Karpas-422 (cell line): ENCODE measurements at regions not wholly inside any gene's neighbourhood (a gene's known extent, or its start where the extent isn't known, plus 50 kb on each side); places are given as distances from the start of the nearest gene placed in this dataset.

Source experiments
- DNase-seq: peaks from one replicate; pipeline ENCODE4 v3.0.0-alpha.2; 2015
- H2AFZ ChIP-seq: fragments of 200-600 bp; sonication (generic); 2 replicates; pipeline ENCODE4 v1.6.1; 2014; ENCODE audit warnings: antibody characterized with exemption, low read length, mixed read lengths
- H3K27ac ChIP-seq: fragments of 200-600 bp; sonication (generic); 2 replicates; pipeline ENCODE4 v1.5.1; 2014; ENCODE audit warnings: mild to moderate bottlenecking, low read length, moderate library complexity
- H3K27me3 ChIP-seq: fragments of 200-600 bp; sonication (generic); 2 replicates; pipeline ENCODE4 v1.6.1; 2014; ENCODE audit warnings: low read length, mixed read lengths
- H3K36me3 ChIP-seq: fragments of 200-600 bp; sonication (generic); 2 replicates; pipeline ENCODE4 v1.6.1; 2014; ENCODE audit warnings: low read length, mixed read lengths; ENCODE audit not compliant: insufficient read depth
- H3K4me1 ChIP-seq: fragments of 200-600 bp; sonication (generic); 2 replicates; pipeline ENCODE4 v1.6.1; 2014; ENCODE audit warnings: mild to moderate bottlenecking, low read length, mixed read lengths
- H3K4me2 ChIP-seq: fragments of 200-600 bp; sonication (generic); 2 replicates; pipeline ENCODE4 v1.6.1; 2014; ENCODE audit warnings: low read length, low read depth, mild to moderate bottlenecking; ENCODE audit not compliant: poor library complexity, severe bottlenecking
- H3K4me3 ChIP-seq: fragments of 200-600 bp; sonication (generic); 2 replicates; pipeline ENCODE4 v1.5.1; 2014; ENCODE audit warnings: mild to moderate bottlenecking, antibody characterized with exemption, low read length, mixed read lengths
- H3K79me2 ChIP-seq: fragments of 200-600 bp; sonication (generic); 2 replicates; pipeline ENCODE4 v1.6.1; 2014; ENCODE audit warnings: mild to moderate bottlenecking, low read length, mixed read lengths
- H3K9ac ChIP-seq: fragments of 200-600 bp; sonication (generic); 2 replicates; pipeline ENCODE4 v1.6.0; 2014; ENCODE audit warnings: low read length
- H3K9me2 ChIP-seq: fragments of 200-600 bp; sonication (generic), shearing (Covaris generic); replicated peaks from 2 replicates; pipeline ENCODE4 v1.6.0; 2014; ENCODE audit warnings: mild to moderate bottlenecking, low read length, moderate library complexity; ENCODE audit not compliant: insufficient read depth
- H3K9me3 ChIP-seq: fragments of 300-700, 200-600 bp; sonication (generic); 2 replicates; pipeline ENCODE4 v1.6.1; 2014; ENCODE audit warnings: low read length, mixed read lengths
- H4K20me1 ChIP-seq: fragments of 200-600 bp; sonication (generic); 2 replicates; pipeline ENCODE4 v1.6.1; 2014; ENCODE audit warnings: mild to moderate bottlenecking, antibody characterized with exemption, low read length, low read depth; ENCODE audit not compliant: insufficient read depth

DNA sequence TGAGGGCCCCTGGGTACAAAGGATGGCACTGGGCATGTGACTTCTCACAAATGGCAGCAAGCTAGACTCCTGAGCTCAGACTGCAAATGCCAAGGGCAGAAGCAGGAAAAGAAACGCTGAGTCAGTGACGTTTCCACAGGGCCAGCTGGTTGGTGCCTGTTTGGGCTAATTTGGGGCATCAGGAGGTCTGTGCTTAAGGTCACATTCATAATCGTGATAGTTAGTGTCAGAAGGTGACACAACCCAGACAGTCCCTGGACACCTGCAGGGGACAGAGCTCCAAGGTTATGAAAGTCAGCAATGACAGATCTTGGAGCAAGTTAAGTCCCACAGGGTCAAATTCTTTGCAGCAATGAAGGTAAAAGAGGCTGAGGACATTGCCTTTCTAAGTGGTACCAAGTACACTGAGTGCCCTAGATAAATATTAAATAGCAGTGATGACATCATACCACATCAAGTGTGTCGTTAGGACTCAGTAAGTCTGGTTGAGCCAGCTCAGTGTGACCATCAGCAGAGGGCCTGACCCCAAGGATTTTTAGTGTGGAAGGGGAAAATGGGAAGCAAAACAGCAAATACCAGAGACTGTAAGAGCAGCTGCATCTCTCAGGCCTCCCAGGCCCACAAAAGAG, 556.9 kb upstream of the CFAP20DC start:
- no peak overlapping the region for H3K9ac ChIP-seq
- no peaks in the 10 kb centered on the region for H3K36me3 ChIP-seq
- H3K27me3 ChIP-seq: no peaks in the 10 kb centered on the region
- H3K4me1 ChIP-seq: no peaks in the 10 kb centered on the region
- H3K79me2 ChIP-seq: no peaks in the 10 kb centered on the region
- no peak overlapping the region for H3K4me3 ChIP-seq
- DNase-seq: no peak
- no peak overlapping the region for H2AFZ ChIP-seq
- no peak overlapping the region for H3K27ac ChIP-seq
- H3K9me3 ChIP-seq: no peaks in the 10 kb centered on the region
- H4K20me1 ChIP-seq: no peaks in the 10 kb centered on the region
- no peaks in the 10 kb centered on the region for H3K9me2 ChIP-seq
- no peak overlapping the region for H3K4me2 ChIP-seq

DNA sequence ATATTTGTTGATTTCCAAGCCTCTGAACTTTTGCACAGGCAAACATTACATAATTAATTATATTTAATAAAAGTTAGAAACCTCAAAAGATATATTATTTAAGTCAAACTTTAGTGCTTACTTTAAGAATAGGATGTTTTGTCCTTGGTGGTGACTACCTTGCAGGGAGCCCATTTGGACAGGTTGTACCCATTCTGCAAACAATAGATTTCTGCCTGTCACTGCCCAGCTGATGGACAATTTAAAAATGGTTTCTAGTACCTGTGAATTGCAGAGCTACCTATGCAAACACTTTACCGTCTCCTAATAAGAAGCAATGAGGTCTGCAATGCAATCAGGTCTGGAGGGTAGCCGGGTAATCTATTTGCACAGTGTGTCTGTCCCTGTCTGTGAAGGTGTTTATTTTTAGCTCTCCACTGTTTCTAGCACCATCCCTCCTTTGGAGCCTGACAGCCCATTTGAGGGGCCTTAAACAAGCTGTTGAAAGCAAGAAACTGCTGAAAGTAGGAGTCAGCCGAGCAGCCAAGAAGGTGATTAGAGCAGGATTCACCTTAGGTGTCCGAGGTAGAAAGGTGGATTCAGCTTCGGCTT, 556.2 kb upstream of the CFAP20DC start:
- no peak overlapping the region for H3K9ac ChIP-seq
- no peaks in the 10 kb centered on the region for H3K27me3 ChIP-seq
- DNase-seq: no peak
- no peak overlapping the region for H2AFZ ChIP-seq
- no peaks in the 10 kb centered on the region for H3K9me3 ChIP-seq
- H3K4me2 ChIP-seq: no peak overlapping the region
- H3K36me3 ChIP-seq: no peaks in the 10 kb centered on the region
- no peak overlapping the region for H3K27ac ChIP-seq
- H3K79me2 ChIP-seq: no peaks in the 10 kb centered on the region
- no peaks in the 10 kb centered on the region for H4K20me1 ChIP-seq
- no peaks in the 10 kb centered on the region for H3K4me1 ChIP-seq
- no peak overlapping the region for H3K4me3 ChIP-seq
- H3K9me2 ChIP-seq: no peaks in the 10 kb centered on the region

DNA sequence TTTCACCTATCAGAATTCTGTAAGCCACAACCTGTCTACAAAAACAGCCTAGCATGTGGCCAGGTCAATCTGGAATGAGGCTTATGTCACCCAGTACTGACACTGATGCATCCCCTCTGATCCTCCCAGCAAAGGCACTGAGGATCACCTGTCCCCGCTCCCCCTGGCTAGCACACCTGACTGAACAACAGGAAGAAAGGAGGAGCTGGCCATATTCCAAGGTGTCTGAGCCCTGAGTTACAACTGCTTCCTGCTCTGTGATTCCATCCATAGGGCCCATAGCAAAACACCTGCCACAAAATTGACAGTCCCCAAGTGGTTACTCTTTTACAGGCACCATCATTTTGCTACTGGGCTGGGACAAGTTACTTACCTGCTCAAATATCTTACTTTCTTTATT, 555.5 kb upstream of the CFAP20DC start:
- Histone ChIP-seq H3K36me3 (no peaks in the 10 kb centered on the region), H3K9ac (no peak overlapping the region), H3K27me3 (no peaks in the 10 kb centered on the region), H2AFZ (no peak overlapping the region), H3K27ac (no peak overlapping the region), H3K9me3 (no peaks in the 10 kb centered on the region), H4K20me1 (no peaks in the 10 kb centered on the region), H3K4me3 (no peak overlapping the region), H3K9me2 (no peaks in the 10 kb centered on the region), H3K79me2 (no peaks in the 10 kb centered on the region), H3K4me2 (no peak overlapping the region), H3K4me1 (no peaks in the 10 kb centered on the region)
- no peak for DNase-seq

DNA sequence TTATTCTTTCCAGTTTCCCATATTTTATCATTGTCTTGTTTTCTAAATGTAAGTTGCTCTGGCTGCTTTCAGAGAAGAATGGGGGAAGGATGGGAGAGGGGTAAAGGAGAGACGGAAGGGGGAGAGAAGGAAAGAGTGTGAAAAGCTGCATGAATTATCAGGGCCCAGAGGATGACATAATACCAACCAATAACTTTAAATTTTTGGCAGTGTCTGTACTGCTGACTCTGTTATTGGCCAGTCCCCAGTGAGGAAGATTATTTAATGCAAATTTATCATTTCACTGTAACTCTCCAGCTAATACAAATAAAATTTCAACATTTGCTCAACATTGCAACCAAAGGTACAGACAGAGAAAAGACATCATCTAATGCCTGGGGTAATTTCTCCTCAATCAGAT, 551.7 kb upstream of the CFAP20DC start:
- Histone ChIP-seq H3K9me2 (no peaks in the 10 kb centered on the region), H3K36me3 (no peaks in the 10 kb centered on the region)
- no peak for DNase-seq

DNA sequence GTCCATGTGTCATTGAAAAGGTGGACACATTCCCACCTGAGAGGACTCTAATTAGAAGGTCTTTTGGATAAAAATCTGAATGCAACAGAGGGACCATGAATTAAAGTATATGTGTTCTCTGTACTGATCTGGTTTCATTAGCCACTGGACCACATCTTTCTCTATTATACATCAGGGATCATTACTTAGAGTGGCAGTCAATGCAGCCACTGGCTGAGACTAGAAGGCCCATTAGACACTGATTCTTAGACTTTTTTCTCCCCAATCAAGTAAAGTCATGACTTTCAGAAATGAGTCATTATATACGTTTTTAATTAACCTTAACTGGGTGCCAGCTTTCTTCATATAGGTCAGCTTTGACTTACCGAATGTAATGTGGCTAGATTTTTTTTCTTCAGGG, 550.8 kb upstream of the CFAP20DC start:
- no peaks in the 10 kb centered on the region for H3K79me2 ChIP-seq
- H3K9me3 ChIP-seq: no peaks in the 10 kb centered on the region
- H3K9me2 ChIP-seq: no peaks in the 10 kb centered on the region
- H2AFZ ChIP-seq: no peak overlapping the region
- H3K27ac ChIP-seq: no peak overlapping the region
- H3K27me3 ChIP-seq: no peaks in the 10 kb centered on the region
- H3K36me3 ChIP-seq: no peaks in the 10 kb centered on the region
- DNase-seq: no peak
- no peaks in the 10 kb centered on the region for H3K4me1 ChIP-seq
- no peak overlapping the region for H3K4me3 ChIP-seq
- H3K9ac ChIP-seq: no peak overlapping the region
- no peak overlapping the region for H3K4me2 ChIP-seq
- H4K20me1 ChIP-seq: no peaks in the 10 kb centered on the region

More for the DNA sequence above, 551.7 kb upstream of the CFAP20DC start:
- Histone ChIP-seq H4K20me1 (no peaks in the 10 kb centered on the region), H3K9me3 (no peaks in the 10 kb centered on the region), H3K9ac (no peak overlapping the region), H3K4me1 (no peaks in the 10 kb centered on the region), H3K79me2 (no peaks in the 10 kb centered on the region), H3K4me3 (no peak overlapping the region), H3K27ac (no peak overlapping the region), H3K4me2 (no peak overlapping the region), H3K27me3 (no peaks in the 10 kb centered on the region), H2AFZ (no peak overlapping the region)

DNA sequence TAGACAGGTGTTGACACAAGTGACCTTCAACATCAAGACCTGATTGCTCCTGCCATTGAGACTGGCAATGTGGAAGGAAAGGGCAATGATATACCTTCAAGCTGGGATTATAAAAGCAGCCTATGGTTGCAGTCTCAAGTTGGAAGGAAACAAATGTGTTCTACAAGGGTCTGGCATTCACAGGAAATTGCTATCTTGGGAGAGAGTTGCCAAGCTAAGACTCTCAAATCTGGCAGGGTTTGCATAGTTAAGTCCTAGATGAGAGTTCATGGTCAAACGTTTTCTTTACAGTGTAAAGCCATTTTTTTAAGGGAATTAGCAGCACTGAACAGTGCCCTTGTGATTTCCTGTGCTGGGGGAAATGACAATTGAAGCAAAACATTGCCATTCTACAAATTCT, 546.9 kb upstream of the CFAP20DC start:
- Histone ChIP-seq H3K9ac (no peak overlapping the region), H4K20me1 (no peaks in the 10 kb centered on the region), H3K36me3 (no peaks in the 10 kb centered on the region), H3K9me3 (no peaks in the 10 kb centered on the region), H3K27ac (no peak overlapping the region), H3K9me2 (no peaks in the 10 kb centered on the region), H3K4me3 (no peak overlapping the region), H2AFZ (no peak overlapping the region), H3K4me2 (no peak overlapping the region), H3K27me3 (no peaks in the 10 kb centered on the region), H3K4me1 (no peaks in the 10 kb centered on the region), H3K79me2 (no peaks in the 10 kb centered on the region)
- no peak for DNase-seq

DNA sequence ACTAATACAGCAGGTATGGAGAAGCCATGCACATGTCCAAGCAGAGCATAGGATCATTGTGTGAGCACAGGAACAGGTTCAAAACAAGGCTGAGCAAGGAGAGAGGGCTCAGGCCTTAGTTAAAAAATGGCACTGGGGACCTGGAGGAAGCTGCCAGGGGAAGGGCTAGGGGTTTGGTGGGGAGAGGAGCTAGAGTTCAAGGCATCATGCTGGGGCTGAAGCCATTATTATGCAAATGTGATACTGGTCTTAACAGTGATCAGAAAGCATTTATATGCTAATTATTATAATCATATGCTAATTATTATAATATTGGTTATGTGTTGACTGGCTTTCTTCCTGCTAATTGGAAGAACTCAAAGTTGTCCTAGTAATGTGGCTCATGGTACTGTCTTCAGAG, 546.0 kb upstream of the CFAP20DC start:
- H3K36me3 ChIP-seq: no peaks in the 10 kb centered on the region
- no peaks in the 10 kb centered on the region for H3K9me2 ChIP-seq
- no peaks in the 10 kb centered on the region for H3K4me1 ChIP-seq
- H2AFZ ChIP-seq: no peak overlapping the region
- no peak for DNase-seq
- no peaks in the 10 kb centered on the region for H3K27me3 ChIP-seq
- no peak overlapping the region for H3K9ac ChIP-seq
- H4K20me1 ChIP-seq: no peaks in the 10 kb centered on the region
- no peak overlapping the region for H3K4me3 ChIP-seq
- no peaks in the 10 kb centered on the region for H3K9me3 ChIP-seq
- no peak overlapping the region for H3K27ac ChIP-seq
- no peak overlapping the region for H3K4me2 ChIP-seq
- H3K79me2 ChIP-seq: no peaks in the 10 kb centered on the region

DNA sequence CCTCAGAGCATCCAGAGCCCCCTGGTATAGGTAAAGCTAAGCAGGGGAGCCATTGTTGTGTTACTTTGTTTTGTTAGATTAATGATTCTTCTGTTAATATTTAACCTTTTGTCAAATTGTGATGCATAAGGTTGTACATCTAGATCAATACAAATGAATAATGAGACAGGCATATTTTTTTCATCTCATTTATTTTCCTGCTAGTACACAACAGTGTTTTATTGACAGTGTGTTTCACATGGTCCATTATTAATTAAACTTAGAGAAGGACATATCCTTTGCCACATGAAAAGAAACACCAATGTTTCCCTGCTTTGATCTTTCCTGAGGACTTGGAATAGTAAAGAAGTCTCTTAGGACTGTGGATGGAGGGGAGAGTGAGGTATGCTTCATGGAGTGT, 543.6 kb upstream of the CFAP20DC start:
- H3K9ac ChIP-seq: no peak overlapping the region
- H3K4me3 ChIP-seq: no peak overlapping the region
- H3K4me1 ChIP-seq: no peaks in the 10 kb centered on the region
- H2AFZ ChIP-seq: no peak overlapping the region
- H3K27me3 ChIP-seq: no peaks in the 10 kb centered on the region
- DNase-seq: no peak
- H3K4me2 ChIP-seq: no peak overlapping the region
- no peaks in the 10 kb centered on the region for H4K20me1 ChIP-seq
- no peaks in the 10 kb centered on the region for H3K36me3 ChIP-seq
- H3K27ac ChIP-seq: no peak overlapping the region
- H3K9me2 ChIP-seq: no peaks in the 10 kb centered on the region
- H3K9me3 ChIP-seq: no peaks in the 10 kb centered on the region
- H3K79me2 ChIP-seq: no peaks in the 10 kb centered on the region
